Fibroblast of lung (primary cell): ENCODE measurements at regions not wholly inside any gene's neighbourhood (a gene's known extent, or its start where the extent isn't known, plus 50 kb on each side); places are given as distances from the start of the nearest gene placed in this dataset.

Experiments
- DNase-seq, 2 donors: peaks; one replicate each; pipeline versions ENCODE4 v3.0.0 to v3.0.0-alpha.2; 2010; ENCODE audit warnings: low read depth in 2 of 2
- H2AFZ ChIP-seq: 2 replicates; pipeline ENCODE4 v1.5.1; 2012; ENCODE audit warnings: low read length, control low read depth, inconsistent platforms
- H3K27ac ChIP-seq: 2 replicates; pipeline ENCODE4 v1.5.1; 2011; ENCODE audit warnings: low read length, control low read depth; ENCODE audit not compliant: insufficient read depth
- H3K27me3 ChIP-seq: 2 replicates; pipeline ENCODE4 v1.5.1; 2011; ENCODE audit warnings: mild to moderate bottlenecking, low read length; ENCODE audit not compliant: control insufficient read depth, insufficient read depth
- H3K36me3 ChIP-seq: 2 replicates; pipeline ENCODE4 v1.5.1; 2011; ENCODE audit warnings: low read length; ENCODE audit not compliant: control insufficient read depth, insufficient read depth
- H3K4me1 ChIP-seq: 2 replicates; pipeline ENCODE4 v1.5.1; 2011; ENCODE audit warnings: low read length; ENCODE audit not compliant: control insufficient read depth, insufficient read depth; ENCODE audit errors: extremely low read depth
- H3K4me2 ChIP-seq: 2 replicates; pipeline ENCODE4 v1.5.1; 2011; ENCODE audit warnings: low read length, control low read depth; ENCODE audit not compliant: insufficient read depth; ENCODE audit errors: extremely low read depth
- H3K4me3 ChIP-seq, 4 experiments: fragments of 200-600 bp in 1 of 4; sonication (generic) in 1 of 4; replicated peaks in 1 of 4; 2 replicates each; pipeline ENCODE4 v1.5.1; 2011 to 2016; ENCODE audit warnings: low read length in 4 of 4, low read depth in 3 of 4, mild to moderate bottlenecking in 3 of 4, control low read depth in 2 of 4, inconsistent platforms in 1 of 4, mixed read lengths in 1 of 4; ENCODE audit not compliant: insufficient read depth in 1 of 4; ENCODE audit errors: control extremely low read depth in 1 of 4
- H3K79me2 ChIP-seq: 2 replicates; pipeline ENCODE4 v1.5.1; 2012; ENCODE audit warnings: mild to moderate bottlenecking, low read length, inconsistent platforms; ENCODE audit not compliant: control insufficient read depth, insufficient read depth
- H3K9ac ChIP-seq: 2 replicates; pipeline ENCODE4 v1.5.1; 2011; ENCODE audit warnings: mild to moderate bottlenecking, low read length, control low read depth; ENCODE audit not compliant: insufficient read depth
- H3K9me3 ChIP-seq: 2 replicates; pipeline ENCODE4 v1.5.1; 2012; ENCODE audit warnings: low read depth, low read length; ENCODE audit not compliant: control insufficient read depth, insufficient read depth
- H4K20me1 ChIP-seq: 2 replicates; pipeline ENCODE4 v1.5.1; 2011; ENCODE audit warnings: low read length; ENCODE audit not compliant: control insufficient read depth, insufficient read depth; ENCODE audit errors: extremely low read depth
- CTCF ChIP-seq, 2 donors: IDR thresholded peaks in 1 of 2; conservative IDR thresholded peaks in 1 of 2; 1 replicate in 1 of 2; 2 replicates in 1 of 2; pipeline ENCODE4 v1.5.1; 2011 to 2012; ENCODE audit warnings: low read length in 2 of 2, control low read depth in 1 of 2, inconsistent platforms in 1 of 2, low read depth in 1 of 2, mild to moderate bottlenecking in 1 of 2
- EZH2 ChIP-seq: IDR thresholded peaks from 2 replicates; pipeline ENCODE4 v1.5.1; 2012; ENCODE audit warnings: low read length, control low read depth, mild to moderate bottlenecking; ENCODE audit errors: missing control alignments

DNA sequence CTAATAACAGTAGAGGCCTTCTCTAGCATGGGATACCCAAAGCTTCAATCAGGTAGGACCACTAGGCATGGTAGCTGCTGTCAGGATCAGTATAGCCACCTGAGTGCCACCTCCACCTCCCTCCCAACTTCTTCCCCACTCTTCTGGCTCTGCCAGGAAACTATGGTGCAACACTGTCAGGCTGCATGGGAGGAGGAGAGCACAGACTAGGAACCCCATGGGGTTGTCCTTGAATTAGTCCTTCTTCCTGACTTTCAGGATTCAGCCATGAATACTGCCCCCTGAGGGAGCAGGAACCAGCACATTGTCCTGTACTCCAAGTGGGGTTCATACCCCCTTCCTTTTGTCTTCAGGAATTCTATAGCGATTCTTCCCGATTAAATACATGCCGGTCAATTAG is 340.8 kb upstream of the ONECUT1 start:
- Histone ChIP-seq H3K36me3 (no peaks in the 10 kb centered on the region), H2AFZ (no peak overlapping the region), H4K20me1 (no peaks in the 10 kb centered on the region), H3K9ac (no peak overlapping the region), H3K79me2 (no peaks in the 10 kb centered on the region), H3K4me1 (no peaks in the 10 kb centered on the region), H3K4me3 (no peak overlapping the region), H3K27ac (no peak overlapping the region), H3K4me2 (no peak overlapping the region), H3K9me3 (no peaks in the 10 kb centered on the region), H3K27me3 (no peaks in the 10 kb centered on the region)
- TF ChIP-seq CTCF (conservative IDR thresholded peaks at IDR 0.05 in 1 of 2, IDR thresholded peaks at IDR 0.05 in 1 of 2; ENCODE audit: low read depth in 1 of 2, low read length in 2 of 2) (no peak), EZH2 (no peak)
- no peak for DNase-seq

GRCh38 chr15:53129121-53129904 is 339.2 kb upstream of the ONECUT1 start:
- Histone ChIP-seq H3K4me1 (no peaks in the 10 kb centered on the region), H3K4me2 (no peak overlapping the region), H3K27me3 (no peaks in the 10 kb centered on the region), H3K79me2 (no peaks in the 10 kb centered on the region), H3K4me3 (no peak overlapping the region), H4K20me1 (no peaks in the 10 kb centered on the region), H2AFZ (no peak overlapping the region), H3K9me3 (no peaks in the 10 kb centered on the region), H3K9ac (no peak overlapping the region), H3K36me3 (no peaks in the 10 kb centered on the region), H3K27ac (no peak overlapping the region)
- DNase-seq = no peak
- TF ChIP-seq EZH2 (no peak), CTCF (conservative IDR thresholded peaks at IDR 0.05 in 1 of 2, IDR thresholded peaks at IDR 0.05 in 1 of 2; ENCODE audit: low read depth in 1 of 2, low read length in 2 of 2) (no peak)

DNA sequence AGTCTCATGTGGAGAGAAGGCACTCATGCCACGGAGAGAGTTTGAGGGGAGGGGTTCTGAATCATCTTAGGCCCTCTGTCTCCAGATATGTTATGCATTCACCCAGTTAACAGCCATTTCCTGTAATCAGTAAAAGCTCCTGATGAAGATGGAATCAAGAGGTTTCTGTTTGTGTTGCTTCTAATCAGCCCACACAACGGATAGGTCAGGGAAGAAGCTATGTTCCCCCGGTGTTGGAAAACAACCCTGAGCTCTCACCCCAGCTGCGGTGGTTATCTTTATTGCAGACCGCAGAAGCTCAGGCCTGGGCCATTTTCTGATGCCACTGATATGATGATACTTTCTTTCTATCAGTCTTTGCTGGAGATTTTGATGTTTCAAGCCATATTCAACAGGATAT is 338.5 kb upstream of the ONECUT1 start:
- Histone ChIP-seq H3K4me3 (no peak overlapping the region), H3K4me1 (no peaks in the 10 kb centered on the region), H3K27ac (no peak overlapping the region), H3K9me3 (no peaks in the 10 kb centered on the region), H2AFZ (no peak overlapping the region), H3K27me3 (no peaks in the 10 kb centered on the region), H3K9ac (no peak overlapping the region), H4K20me1 (no peaks in the 10 kb centered on the region), H3K36me3 (no peaks in the 10 kb centered on the region), H3K79me2 (no peaks in the 10 kb centered on the region), H3K4me2 (no peak overlapping the region)
- no peak for DNase-seq
- TF ChIP-seq CTCF (conservative IDR thresholded peaks at IDR 0.05 in 1 of 2, IDR thresholded peaks at IDR 0.05 in 1 of 2; ENCODE audit: low read depth in 1 of 2, low read length in 2 of 2) (no peak), EZH2 (no peak)
